ENCODE measurements at regions not wholly inside any gene's neighbourhood (a gene's known extent, or its start where the extent isn't known, plus 50 kb on each side); places are given as distances from the start of the nearest gene placed in this dataset.

DNA sequence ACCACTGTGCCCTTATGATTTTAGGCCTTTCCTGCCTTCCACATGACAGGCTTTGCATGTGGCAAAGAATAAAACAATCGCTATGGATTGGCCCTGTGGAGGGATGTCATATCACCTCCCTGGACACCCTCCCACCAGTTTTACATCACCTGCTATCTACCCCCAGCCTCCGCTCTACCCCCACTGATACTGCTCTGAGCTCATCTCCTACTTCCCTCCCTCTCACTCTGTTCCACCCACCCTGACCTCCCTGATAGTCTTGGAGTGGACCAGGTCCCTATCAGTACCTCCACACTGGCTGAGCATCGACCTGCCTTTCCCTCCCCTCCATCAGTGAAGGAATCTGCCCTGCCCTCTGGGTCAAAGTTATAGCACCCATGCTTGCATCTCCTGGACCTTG lies 91.8 kb upstream of the FOXN3 start:
- H3K27ac ChIP-seq (ENCODE audit: low read length) = no peak overlapping the region
- no peak overlapping the region for H3K4me2 ChIP-seq (ENCODE audit: low read length)
- no peaks in the 10 kb centered on the region for H3K27me3 ChIP-seq (ENCODE audit: insufficient read depth, low read depth, low read length)
- TF ChIP-seq RAD21 (conservative IDR thresholded peaks at IDR 0.05) (no peak), POLR2AphosphoS5 (IDR thresholded peaks at IDR 0.05) (no peak), MXI1 (conservative IDR thresholded peaks at IDR 0.05; ENCODE audit: poor library complexity, severe bottlenecking) (no peak), TAF1 (IDR thresholded peaks at IDR 0.05; ENCODE audit: low read depth) (no peak), EP300 (conservative IDR thresholded peaks at IDR 0.05; ENCODE audit: poor library complexity, severe bottlenecking) (no peak), EZH2 (IDR thresholded peaks at IDR 0.05; ENCODE audit: borderline replicate concordance, insufficient read depth, low read length, poor library complexity, severe bottlenecking) (no peak)
- TF ChIP-seq, protein P1, sequence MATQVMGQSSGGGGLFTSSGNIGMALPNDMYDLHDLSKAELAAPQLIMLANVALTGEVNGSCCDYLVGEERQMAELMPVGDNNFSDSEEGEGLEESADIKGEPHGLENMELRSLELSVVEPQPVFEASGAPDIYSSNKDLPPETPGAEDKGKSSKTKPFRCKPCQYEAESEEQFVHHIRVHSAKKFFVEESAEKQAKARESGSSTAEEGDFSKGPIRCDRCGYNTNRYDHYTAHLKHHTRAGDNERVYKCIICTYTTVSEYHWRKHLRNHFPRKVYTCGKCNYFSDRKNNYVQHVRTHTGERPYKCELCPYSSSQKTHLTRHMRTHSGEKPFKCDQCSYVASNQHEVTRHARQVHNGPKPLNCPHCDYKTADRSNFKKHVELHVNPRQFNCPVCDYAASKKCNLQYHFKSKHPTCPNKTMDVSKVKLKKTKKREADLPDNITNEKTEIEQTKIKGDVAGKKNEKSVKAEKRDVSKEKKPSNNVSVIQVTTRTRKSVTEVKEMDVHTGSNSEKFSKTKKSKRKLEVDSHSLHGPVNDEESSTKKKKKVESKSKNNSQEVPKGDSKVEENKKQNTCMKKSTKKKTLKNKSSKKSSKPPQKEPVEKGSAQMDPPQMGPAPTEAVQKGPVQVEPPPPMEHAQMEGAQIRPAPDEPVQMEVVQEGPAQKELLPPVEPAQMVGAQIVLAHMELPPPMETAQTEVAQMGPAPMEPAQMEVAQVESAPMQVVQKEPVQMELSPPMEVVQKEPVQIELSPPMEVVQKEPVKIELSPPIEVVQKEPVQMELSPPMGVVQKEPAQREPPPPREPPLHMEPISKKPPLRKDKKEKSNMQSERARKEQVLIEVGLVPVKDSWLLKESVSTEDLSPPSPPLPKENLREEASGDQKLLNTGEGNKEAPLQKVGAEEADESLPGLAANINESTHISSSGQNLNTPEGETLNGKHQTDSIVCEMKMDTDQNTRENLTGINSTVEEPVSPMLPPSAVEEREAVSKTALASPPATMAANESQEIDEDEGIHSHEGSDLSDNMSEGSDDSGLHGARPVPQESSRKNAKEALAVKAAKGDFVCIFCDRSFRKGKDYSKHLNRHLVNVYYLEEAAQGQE (IDR thresholded peaks at IDR 0.05; ENCODE audit: borderline replicate concordance) = no peak
- H4K20me1 ChIP-seq (ENCODE audit: insufficient read depth) = no peaks in the 10 kb centered on the region
- no peak overlapping the region for H3K9ac ChIP-seq (ENCODE audit: low read length)
- H3K36me3 ChIP-seq (ENCODE audit: insufficient read depth, low read length) = no peaks in the 10 kb centered on the region
- H3F3A ChIP-seq (ENCODE audit: insufficient read depth, low read length, poor library complexity, severe bottlenecking) = no peaks in the 10 kb centered on the region
- H2AFZ ChIP-seq (ENCODE audit: low read depth, low read length) = no peak overlapping the region
- no peaks in the 10 kb centered on the region for H3K79me2 ChIP-seq (replicated peaks; ENCODE audit: insufficient read depth, low read length)
- no peaks in the 10 kb centered on the region for H3K9me2 ChIP-seq (ENCODE audit: insufficient read depth, low read length)
- no peak overlapping the region for H3K4me3 ChIP-seq (ENCODE audit: low read length)
- no peaks in the 10 kb centered on the region for H3K9me3 ChIP-seq (ENCODE audit: low read length)

DNA sequence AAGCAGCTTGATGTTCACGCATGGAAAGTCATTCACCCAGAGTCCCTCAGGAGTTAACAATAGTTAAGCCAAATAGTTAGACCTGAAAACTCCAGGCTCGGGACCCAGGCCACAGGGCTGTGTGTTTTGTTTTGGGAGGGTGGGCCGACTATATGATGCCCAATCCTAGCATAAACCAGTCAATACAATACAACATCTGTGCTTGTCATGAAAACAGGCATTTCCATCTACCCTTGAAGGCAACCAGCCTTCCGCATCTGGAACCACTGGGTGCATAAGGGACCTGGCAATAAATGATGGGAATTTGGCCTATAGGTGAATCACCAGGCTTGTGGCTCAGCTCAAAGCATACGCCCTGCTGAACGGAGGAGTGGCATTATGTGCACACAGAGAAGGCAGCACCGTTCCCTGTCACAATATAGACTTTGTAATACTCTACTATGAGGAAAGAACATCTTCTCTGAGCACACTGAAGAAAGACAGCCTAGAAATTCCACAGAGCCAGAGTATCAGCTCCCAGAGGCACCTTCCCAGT lies 91.0 kb upstream of the FOXN3 start:
- no peaks in the 10 kb centered on the region for H3F3A ChIP-seq (ENCODE audit: insufficient read depth, low read length, poor library complexity, severe bottlenecking)
- no peak overlapping the region for H3K9ac ChIP-seq (ENCODE audit: low read length)
- no peak overlapping the region for H2AFZ ChIP-seq (ENCODE audit: low read depth, low read length)
- no peaks in the 10 kb centered on the region for H3K9me3 ChIP-seq (ENCODE audit: low read length)
- H3K9me2 ChIP-seq (ENCODE audit: insufficient read depth, low read length) = no peaks in the 10 kb centered on the region
- H3K4me2 ChIP-seq (ENCODE audit: low read length) = no peak overlapping the region
- H4K20me1 ChIP-seq (ENCODE audit: insufficient read depth) = no peaks in the 10 kb centered on the region
- no peak overlapping the region for H3K27ac ChIP-seq (ENCODE audit: low read length)
- H3K27me3 ChIP-seq (ENCODE audit: insufficient read depth, low read depth, low read length) = no peaks in the 10 kb centered on the region
- no peak overlapping the region for H3K4me3 ChIP-seq (ENCODE audit: low read length)
- H3K36me3 ChIP-seq (ENCODE audit: insufficient read depth, low read length) = no peaks in the 10 kb centered on the region
- TF ChIP-seq, protein P2, sequence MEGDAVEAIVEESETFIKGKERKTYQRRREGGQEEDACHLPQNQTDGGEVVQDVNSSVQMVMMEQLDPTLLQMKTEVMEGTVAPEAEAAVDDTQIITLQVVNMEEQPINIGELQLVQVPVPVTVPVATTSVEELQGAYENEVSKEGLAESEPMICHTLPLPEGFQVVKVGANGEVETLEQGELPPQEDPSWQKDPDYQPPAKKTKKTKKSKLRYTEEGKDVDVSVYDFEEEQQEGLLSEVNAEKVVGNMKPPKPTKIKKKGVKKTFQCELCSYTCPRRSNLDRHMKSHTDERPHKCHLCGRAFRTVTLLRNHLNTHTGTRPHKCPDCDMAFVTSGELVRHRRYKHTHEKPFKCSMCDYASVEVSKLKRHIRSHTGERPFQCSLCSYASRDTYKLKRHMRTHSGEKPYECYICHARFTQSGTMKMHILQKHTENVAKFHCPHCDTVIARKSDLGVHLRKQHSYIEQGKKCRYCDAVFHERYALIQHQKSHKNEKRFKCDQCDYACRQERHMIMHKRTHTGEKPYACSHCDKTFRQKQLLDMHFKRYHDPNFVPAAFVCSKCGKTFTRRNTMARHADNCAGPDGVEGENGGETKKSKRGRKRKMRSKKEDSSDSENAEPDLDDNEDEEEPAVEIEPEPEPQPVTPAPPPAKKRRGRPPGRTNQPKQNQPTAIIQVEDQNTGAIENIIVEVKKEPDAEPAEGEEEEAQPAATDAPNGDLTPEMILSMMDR (IDR thresholded peaks at IDR 0.05; ENCODE audit: poor library complexity, severe bottlenecking) = no peak
- no peaks in the 10 kb centered on the region for H3K79me2 ChIP-seq (replicated peaks; ENCODE audit: insufficient read depth, low read length)

DNA sequence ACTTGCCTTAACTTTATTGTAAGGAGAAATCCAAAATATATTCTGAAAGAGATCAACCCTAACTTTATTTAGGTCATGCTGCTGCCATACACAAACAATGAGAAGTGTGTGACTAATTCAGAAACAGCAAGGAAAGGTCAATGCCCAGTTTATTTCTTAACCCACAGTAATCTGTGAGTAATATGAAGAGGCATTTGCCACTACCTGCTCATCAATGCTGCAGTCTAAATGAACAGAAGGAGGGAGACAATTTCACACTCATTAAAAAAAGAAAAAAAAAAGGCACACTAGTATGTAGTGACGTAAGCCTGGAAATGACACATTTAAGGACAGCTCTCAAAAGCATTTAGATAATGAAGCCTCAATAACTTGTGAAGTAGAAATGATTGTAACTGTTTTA lies 90.5 kb upstream of the FOXN3 start:
- no peaks in the 10 kb centered on the region for H3K9me2 ChIP-seq (ENCODE audit: insufficient read depth, low read length)
- H3K4me2 ChIP-seq (ENCODE audit: low read length) = no peak overlapping the region
- H3K27me3 ChIP-seq (ENCODE audit: insufficient read depth, low read depth, low read length) = no peaks in the 10 kb centered on the region
- no peak for TF ChIP-seq EP300 (conservative IDR thresholded peaks at IDR 0.05; ENCODE audit: poor library complexity, severe bottlenecking)
- TF ChIP-seq, protein P2 (IDR thresholded peaks at IDR 0.05; ENCODE audit: poor library complexity, severe bottlenecking) = no peak
- no peak for TF ChIP-seq POLR2AphosphoS5 (IDR thresholded peaks at IDR 0.05)
- no peak for TF ChIP-seq MXI1 (conservative IDR thresholded peaks at IDR 0.05; ENCODE audit: poor library complexity, severe bottlenecking)
- TF ChIP-seq TAF1 (IDR thresholded peaks at IDR 0.05; ENCODE audit: low read depth) = no peak
- no peak for TF ChIP-seq EZH2 (IDR thresholded peaks at IDR 0.05; ENCODE audit: borderline replicate concordance, insufficient read depth, low read length, poor library complexity, severe bottlenecking)
- TF ChIP-seq RAD21 (conservative IDR thresholded peaks at IDR 0.05) = no peak
- TF ChIP-seq, protein P1 (IDR thresholded peaks at IDR 0.05; ENCODE audit: borderline replicate concordance) = no peak
- TF ChIP-seq SMC3 (conservative IDR thresholded peaks at IDR 0.05; ENCODE audit: poor library complexity) = no peak
- H3F3A ChIP-seq (ENCODE audit: insufficient read depth, low read length, poor library complexity, severe bottlenecking) = no peaks in the 10 kb centered on the region
- H2AFZ ChIP-seq (ENCODE audit: low read depth, low read length) = no peak overlapping the region
- no peaks in the 10 kb centered on the region for H3K36me3 ChIP-seq (ENCODE audit: insufficient read depth, low read length)
- H3K27ac ChIP-seq (ENCODE audit: low read length) = no peak overlapping the region
- no peak overlapping the region for H3K4me3 ChIP-seq (ENCODE audit: low read length)
- H3K9ac ChIP-seq (ENCODE audit: low read length) = no peak overlapping the region
- no peaks in the 10 kb centered on the region for H3K9me3 ChIP-seq (ENCODE audit: low read length)
- no peaks in the 10 kb centered on the region for H4K20me1 ChIP-seq (ENCODE audit: insufficient read depth)
- H3K79me2 ChIP-seq (replicated peaks; ENCODE audit: insufficient read depth, low read length) = no peaks in the 10 kb centered on the region

All from neural cell (in vitro differentiated cells).